CD4-positive, alpha-beta memory T cell (primary cell): ENCODE measurements at regions not wholly inside any gene's neighbourhood (a gene's known extent, or its start where the extent isn't known, plus 50 kb on each side); places are given as distances from the start of the nearest gene placed in this dataset.

Source experiments
- CTCF ChIA-PET: fragments of 350-600 bp; sonication (Branson Sonifier 250); formaldehyde crosslinking; loops from one replicate; lab custom pipeline; 2021; ENCODE audit warnings: inconsistent platforms; ENCODE audit not compliant: partially characterized antibody; lab: Charles Lee
- POLR2A ChIA-PET: fragments of 350-600 bp; sonication (Branson Sonifier 250); formaldehyde crosslinking; loops from one replicate; lab custom pipeline; 2021; ENCODE audit not compliant: partially characterized antibody; lab: Charles Lee
- DNase-seq, 5 donors: peaks; one replicate each; pipeline versions ENCODE4 v3.0.0 to v3.0.0-alpha.2; 2020 to 2022; ENCODE audit warnings: mixed read lengths in 1 of 5
- H3K27ac ChIP-seq: one replicate; pipeline ENCODE4 v1.7.0; 2013; ENCODE audit warnings: low read depth, low read length
- H3K27me3 ChIP-seq: 2 replicates; pipeline ENCODE4 v1.7.0; 2013; ENCODE audit warnings: mild to moderate bottlenecking, low read length, moderate library complexity; ENCODE audit not compliant: insufficient read depth
- H3K36me3 ChIP-seq: 2 replicates; pipeline ENCODE4 v1.7.0; 2013; ENCODE audit warnings: mild to moderate bottlenecking, low read length, moderate library complexity; ENCODE audit not compliant: insufficient read depth
- H3K4me1 ChIP-seq: 2 replicates; pipeline ENCODE4 v1.7.0; 2013; ENCODE audit warnings: mild to moderate bottlenecking, low read length, moderate library complexity; ENCODE audit not compliant: insufficient read depth
- H3K4me3 ChIP-seq, 2 donors: one replicate each; pipeline ENCODE4 v1.7.0; 2013; ENCODE audit warnings: low read length in 2 of 2, mild to moderate bottlenecking in 1 of 2
- H3K9me3 ChIP-seq, 2 donors: one replicate each; pipeline ENCODE4 v1.7.0; 2013; ENCODE audit warnings: low read length in 2 of 2, control low read depth in 1 of 2; ENCODE audit not compliant: control insufficient read depth in 1 of 2
- H3K27ac Mint-ChIP-seq, 7 donors: one replicate each; pipeline ENCODE4 v1.8.0; 2020 to 2021; ENCODE audit warnings: mixed read lengths in 7 of 7, mild to moderate bottlenecking in 6 of 7, inconsistent platforms in 3 of 7, moderate library complexity in 3 of 7
- H3K27me3 Mint-ChIP-seq, 2 donors: one replicate each; pipeline ENCODE4 v1.8.0; 2020 to 2021; ENCODE audit warnings: mixed read lengths in 2 of 2
- H3K36me3 Mint-ChIP-seq, 2 donors: one replicate each; pipeline ENCODE4 v1.8.0; 2020 to 2021; ENCODE audit warnings: mixed read lengths in 2 of 2, inconsistent platforms in 1 of 2, mild to moderate bottlenecking in 1 of 2
- H3K4me1 Mint-ChIP-seq, 4 donors: one replicate each; pipeline ENCODE4 v1.8.0; 2020 to 2021; ENCODE audit warnings: mixed read lengths in 4 of 4, mild to moderate bottlenecking in 1 of 4
- H3K4me3 Mint-ChIP-seq, 8 donors: one replicate each; pipeline ENCODE4 v1.8.0; 2020 to 2021; ENCODE audit warnings: mixed read lengths in 8 of 8, mild to moderate bottlenecking in 7 of 8, moderate library complexity in 6 of 8, inconsistent platforms in 3 of 8
- H3K9me3 Mint-ChIP-seq, 8 donors: one replicate each; pipeline ENCODE4 v1.8.0; 2020 to 2021; ENCODE audit warnings: mixed read lengths in 8 of 8, mild to moderate bottlenecking in 5 of 8, inconsistent platforms in 3 of 8, moderate library complexity in 1 of 8
- intact Hi-C: fragments of 100-400 bp; cut with micrococcal nuclease; formaldehyde crosslinking; loops from one replicate; pipeline ENCODE4 v1.15.1; 2023

- POLR2A ChIA-PET, result no interaction called here
- Histone ChIP-seq H3K36me3 (no peaks in the 10 kb centered on the region), H3K27me3 (no peaks in the 10 kb centered on the region), H3K4me1 (no peaks in the 10 kb centered on the region), H3K9me3 (no peaks in the 10 kb centered on the region), H3K4me3 (no peak overlapping the region), H3K27ac (no peak overlapping the region)
- intact Hi-C loops, result no loop called here
- Mint-ChIP-seq H3K36me3 (no peaks in the 10 kb centered on the region), H3K9me3 (peaks cover 0 to 2% (median 0%) of the 10 kb centered on the region in 8 donors), H3K27ac (no peak overlapping the region), H3K4me3 (no peak overlapping the region), H3K27me3 (peaks cover 15 to 16% of the 10 kb centered on the region in 2 donors), H3K4me1 (no peaks in the 10 kb centered on the region)
- no peak for DNase-seq
- CTCF ChIA-PET, result no interaction called here
These were observed 81.1 kb downstream of the CDO1 start for GRCh38 chr5:115735108-115735998.

- intact Hi-C loops, result no loop called here
- ChIA-PET CTCF (no interaction called here), POLR2A (no interaction called here)
- Mint-ChIP-seq H3K4me1 (no peaks in the 10 kb centered on the region), H3K36me3 (no peaks in the 10 kb centered on the region), H3K27me3 (peaks cover 15 to 20% of the 10 kb centered on the region in 2 donors), H3K4me3 (no peak overlapping the region), H3K27ac (no peak overlapping the region), H3K9me3 (peaks cover 0 to 3% (median 0%) of the 10 kb centered on the region in 8 donors)
- H3K9me3 ChIP-seq, result no peaks in the 10 kb centered on the region
- no peak for DNase-seq
- no peaks in the 10 kb centered on the region for H3K4me1 ChIP-seq
- no peaks in the 10 kb centered on the region for H3K27me3 ChIP-seq
- H3K27ac ChIP-seq, result no peak overlapping the region
- H3K36me3 ChIP-seq, result no peaks in the 10 kb centered on the region
- no peak overlapping the region for H3K4me3 ChIP-seq
These were observed 82.9 kb downstream of the CDO1 start for GRCh38 chr5:115733607-115734006.

- H3K4me3 ChIP-seq, result no peak overlapping the region
- no peaks in the 10 kb centered on the region for H3K4me1 ChIP-seq
- no peaks in the 10 kb centered on the region for H3K36me3 ChIP-seq
- ChIA-PET CTCF (no interaction called here), POLR2A (no interaction called here)
- no peak overlapping the region for H3K27ac Mint-ChIP-seq
- no peak overlapping the region for H3K4me3 Mint-ChIP-seq
- H3K4me1 Mint-ChIP-seq, result no peaks in the 10 kb centered on the region
- intact Hi-C loops, result no loop called here
- H3K27ac ChIP-seq, result no peak overlapping the region
- DNase-seq, result no peak
- H3K36me3 Mint-ChIP-seq, result no peaks in the 10 kb centered on the region
- H3K27me3 Mint-ChIP-seq, result peaks cover 13 to 16% of the 10 kb centered on the region in 2 donors
- no peaks in the 10 kb centered on the region for H3K9me3 ChIP-seq
- H3K27me3 ChIP-seq, result no peaks in the 10 kb centered on the region
- H3K9me3 Mint-ChIP-seq, result peaks cover 0 to 3% (median 0%) of the 10 kb centered on the region in 8 donors
These were observed 84.4 kb downstream of the CDO1 start for GRCh38 chr5:115732026-115732425.

- Histone ChIP-seq H3K27me3 (no peaks in the 10 kb centered on the region), H3K4me3 (no peak overlapping the region), H3K27ac (no peak overlapping the region), H3K9me3 (no peaks in the 10 kb centered on the region), H3K36me3 (no peaks in the 10 kb centered on the region), H3K4me1 (no peaks in the 10 kb centered on the region)
- H3K27me3 Mint-ChIP-seq, result peaks cover 7 to 17% of the 10 kb centered on the region in 2 donors
- no peak overlapping the region for H3K4me3 Mint-ChIP-seq
- ChIA-PET CTCF (no interaction called here), POLR2A (no interaction called here)
- H3K9me3 Mint-ChIP-seq, result peaks cover 0 to 4% (median under 1%) of the 10 kb centered on the region in 8 donors
- DNase-seq, result no peak
- H3K36me3 Mint-ChIP-seq, result no peaks in the 10 kb centered on the region
- H3K27ac Mint-ChIP-seq, result no peak overlapping the region
- intact Hi-C loops, result no loop called here
- no peaks in the 10 kb centered on the region for H3K4me1 Mint-ChIP-seq
These were observed 90.9 kb downstream of the CDO1 start for GRCh38 chr5:115725522-115725921.

GRCh38 chr5:115723220-115723619 is 93.2 kb downstream of the CDO1 start:
- Histone ChIP-seq H3K9me3 (no peaks in the 10 kb centered on the region), H3K27ac (no peak overlapping the region), H3K4me1 (no peaks in the 10 kb centered on the region), H3K36me3 (no peaks in the 10 kb centered on the region), H3K27me3 (no peaks in the 10 kb centered on the region), H3K4me3 (no peak overlapping the region)
- peaks cover 7 to 16% of the 10 kb centered on the region in 2 donors for H3K27me3 Mint-ChIP-seq
- no peak overlapping the region for H3K4me3 Mint-ChIP-seq
- DNase-seq, result no peak
- H3K36me3 Mint-ChIP-seq, result no peaks in the 10 kb centered on the region
- H3K9me3 Mint-ChIP-seq, result peaks cover 0 to 4% (median 0%) of the 10 kb centered on the region in 8 donors
- intact Hi-C loops, result no loop called here
- no peak overlapping the region for H3K27ac Mint-ChIP-seq
- H3K4me1 Mint-ChIP-seq, result no peaks in the 10 kb centered on the region
- ChIA-PET CTCF (no interaction called here), POLR2A (no interaction called here)

- DNase-seq, result no peak
- H3K4me1 ChIP-seq, result no peaks in the 10 kb centered on the region
These were observed 95.1 kb upstream of the TMED7 start for GRCh38 chr5:115720888-115721287.

GRCh38 chr5:115718927-115719326 is 93.1 kb upstream of the TMED7 start:
- CTCF ChIA-PET, result no interaction called here

More at GRCh38 chr5:115720888-115721287, 95.1 kb upstream of the TMED7 start:
- H3K27me3 ChIP-seq, result no peaks in the 10 kb centered on the region
- H3K4me3 ChIP-seq, result no peak overlapping the region
- no peaks in the 10 kb centered on the region for H3K36me3 ChIP-seq
- H3K36me3 Mint-ChIP-seq, result no peaks in the 10 kb centered on the region
- ChIA-PET CTCF (no interaction called here), POLR2A (no interaction called here)
- no peak overlapping the region for H3K27ac Mint-ChIP-seq
- intact Hi-C loops, result no loop called here
- no peak overlapping the region for H3K4me3 Mint-ChIP-seq
- no peak overlapping the region for H3K27ac ChIP-seq
- H3K27me3 Mint-ChIP-seq, result peaks cover 7 to 19% of the 10 kb centered on the region in 2 donors
- no peaks in the 10 kb centered on the region for H3K4me1 Mint-ChIP-seq
- peaks cover 0 to 1% (median 0%) of the 10 kb centered on the region in 8 donors for H3K9me3 Mint-ChIP-seq
- no peaks in the 10 kb centered on the region for H3K9me3 ChIP-seq

More at GRCh38 chr5:115718927-115719326, 93.1 kb upstream of the TMED7 start:
- Histone ChIP-seq H3K4me3 (no peak overlapping the region), H3K4me1 (no peaks in the 10 kb centered on the region), H3K27ac (no peak overlapping the region), H3K36me3 (no peaks in the 10 kb centered on the region), H3K27me3 (no peaks in the 10 kb centered on the region), H3K9me3 (no peaks in the 10 kb centered on the region)
- POLR2A ChIA-PET, result no interaction called here
- Mint-ChIP-seq H3K4me1 (no peaks in the 10 kb centered on the region), H3K36me3 (no peaks in the 10 kb centered on the region), H3K27ac (no peak overlapping the region), H3K27me3 (peaks cover 2 to 16% of the 10 kb centered on the region in 2 donors), H3K9me3 (no peaks in the 10 kb centered on the region), H3K4me3 (no peak overlapping the region)
- DNase-seq, result no peak
- intact Hi-C loops, result no loop called here
